ENCODE measurements at regions not wholly inside any gene's neighbourhood (a gene's known extent, or its start where the extent isn't known, plus 50 kb on each side); places are given as distances from the start of the nearest gene placed in this dataset.

- TF ChIP-seq POLR2A (IDR thresholded peaks at IDR 0.05) = no peak
- no peak for TF ChIP-seq CTCF (IDR thresholded peaks at IDR 0.05)
Observed at GRCh38 chr20:22507240-22507961, 77.0 kb downstream of the FOXA2 start.
